ENCODE measurements at regions not wholly inside any gene's neighbourhood (a gene's known extent, or its start where the extent isn't known, plus 50 kb on each side); places are given as distances from the start of the nearest gene placed in this dataset.
"Not testable (repeated sequence)": the region's sequence is repeated elsewhere in the genome, so short reads cannot be mapped to it uniquely, and the experiment has no call there.

DNA sequence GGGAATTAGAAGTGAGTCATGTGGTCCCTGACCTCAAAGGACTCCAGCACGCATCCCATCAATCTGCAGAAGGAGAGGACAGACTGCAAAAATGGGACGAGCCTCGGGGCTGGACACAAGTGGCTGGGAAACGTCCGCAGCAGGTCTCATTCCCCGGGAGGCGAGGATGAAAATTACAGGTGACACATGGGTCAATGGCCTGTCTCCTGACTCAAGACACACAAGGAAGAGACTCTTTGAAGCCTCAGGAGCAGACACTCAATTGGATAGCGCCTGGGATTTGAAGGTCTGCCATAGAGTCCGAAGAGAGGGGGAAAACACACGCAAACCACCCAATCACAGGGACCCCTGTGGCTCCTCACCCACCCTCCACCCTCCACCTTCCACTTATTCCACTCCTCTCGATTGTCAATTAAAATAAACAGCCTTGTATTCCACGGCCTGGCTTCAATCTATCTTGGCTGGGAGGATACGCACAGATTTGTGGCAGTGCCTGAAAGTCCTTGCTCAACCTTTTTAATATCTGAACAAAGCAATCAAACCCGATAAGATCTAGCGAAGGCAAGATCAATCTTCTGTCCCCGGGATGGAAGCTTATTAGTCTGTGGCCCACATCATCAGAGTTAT lies 101.8 kb upstream of the CADM1 start:
- DNase-seq = peak; percentile 50
- ChIA-PET CTCF (interaction anchor here (1.1 to 1.7 kb wide), 4 partner anchors 9 to 103 kb away, joined by 3 to 7 read pairs (median 4); no protein-coding TSS in a partner anchor), POLR2A (interaction anchor here (0.7 kb wide), 1 partner anchor 900 kb away, joined by 3 read pairs; no protein-coding TSS in a partner anchor)
- Histone ChIP-seq H4K20me1 (ENCODE audit: insufficient read depth) (no peaks in the 10 kb centered on the region), H3K36me3 (replicated peaks in 1 of 2; ENCODE audit: control insufficient read depth in 1 of 2, insufficient read depth in 2 of 2, low read length in 1 of 2) (no peaks in the 10 kb centered on the region), H3K9me2 (no peaks in the 10 kb centered on the region), H3K4me1 (ENCODE audit: control insufficient read depth in 1 of 2, insufficient read depth in 2 of 2, low read depth in 1 of 2, low read length in 1 of 2) (peaks cover 0 to 27% of the 10 kb centered on the region in 2 experiments; a peak in 1 of 4 replicates), H3K4me2 (no peak overlapping the region), H3K9ac (no peak overlapping the region), H3K9me3 (no peaks in the 10 kb centered on the region), H3K4me3 (ENCODE audit: low read depth in 2 of 2, low read length in 1 of 2) (no peak overlapping the region), H3F3A (replicated peaks; ENCODE audit: insufficient read depth) (peaks cover 3% of the 10 kb centered on the region), H2AFZ (ENCODE audit: low read depth) (no peak overlapping the region), H3K27me3 (ENCODE audit: insufficient read depth) (no peaks in the 10 kb centered on the region), H3K27ac (ENCODE audit: low read depth in 2 of 2, low read length in 1 of 2) (peak overlapping the region in 1 of 2 experiments; percentile 26; a peak in 1 of 4 replicates), H3K79me2 (ENCODE audit: insufficient read depth) (no peaks in the 10 kb centered on the region)
- TF ChIP-seq EP300 (IDR thresholded peaks at IDR 0.05; ENCODE audit: borderline replicate concordance in 1 of 2, low read depth in 1 of 2, low read length in 1 of 2) = peak in 1 of 2 experiments; percentile 69; a peak in 1 of 4 replicates
- peak; percentile 8 for TF ChIP-seq CHD2 (IDR thresholded peaks at IDR 0.05; ENCODE audit: low read length, partially characterized antibody)
- TF ChIP-seq TEAD4 (IDR thresholded peaks at IDR 0.05; ENCODE audit: borderline replicate concordance, insufficient read depth) = no peak
- peak; percentile 75 for TF ChIP-seq GATA2 (CRISPR knock-in tag; IDR thresholded peaks at IDR 0.05)
- WGBS (ENCODE audit: low lambda C conversion rate) = 50% methylated on average over 16 of the region's 16 CpGs

DNA sequence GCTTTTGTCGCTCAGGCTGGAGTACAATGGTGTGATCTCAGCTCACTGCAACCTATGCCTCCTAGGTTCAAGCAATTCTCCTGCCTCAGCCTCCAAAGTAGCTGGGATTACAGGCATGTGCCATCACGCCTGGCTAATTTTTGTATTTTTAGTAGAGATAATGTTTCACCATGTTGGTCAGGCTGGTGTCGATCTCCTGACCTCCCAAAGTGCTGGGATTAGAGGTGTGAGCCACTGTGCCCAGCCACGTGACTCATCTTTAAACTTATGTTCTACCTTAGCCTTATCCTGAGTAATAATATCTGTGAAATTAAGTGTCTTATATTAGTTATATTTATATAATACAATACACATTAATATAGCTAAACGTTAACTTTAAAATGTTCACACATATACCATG lies 101.2 kb upstream of the CADM1 start:
- H3K27me3 ChIP-seq (ENCODE audit: insufficient read depth); H4K20me1 ChIP-seq (ENCODE audit: insufficient read depth); DNase-seq; H3F3A ChIP-seq (replicated peaks; ENCODE audit: insufficient read depth); H3K36me3 ChIP-seq (replicated peaks in 1 of 2; ENCODE audit: control insufficient read depth in 1 of 2, insufficient read depth in 2 of 2, low read length in 1 of 2); H3K9ac ChIP-seq; H3K9me3 ChIP-seq; H3K79me2 ChIP-seq (ENCODE audit: insufficient read depth); H3K4me3 ChIP-seq (ENCODE audit: low read depth in 2 of 2, low read length in 1 of 2); H3K9me2 ChIP-seq; H3K4me2 ChIP-seq; H2AFZ ChIP-seq (ENCODE audit: low read depth); H3K27ac ChIP-seq (ENCODE audit: low read depth in 2 of 2, low read length in 1 of 2); POLR2A ChIA-PET: not testable (repeated sequence)
- peaks cover 0 to 27% of the 10 kb centered on the region in 2 experiments; a peak in 1 of 4 replicates for H3K4me1 ChIP-seq (ENCODE audit: control insufficient read depth in 1 of 2, insufficient read depth in 2 of 2, low read depth in 1 of 2, low read length in 1 of 2)
- CTCF ChIA-PET = interaction anchor here (1.5 kb wide), 1 partner anchor 11 kb away, joined by 3 read pairs; no protein-coding TSS in a partner anchor
- 69% methylated on average over 5 of the region's 5 CpGs for WGBS (ENCODE audit: low lambda C conversion rate)

DNA sequence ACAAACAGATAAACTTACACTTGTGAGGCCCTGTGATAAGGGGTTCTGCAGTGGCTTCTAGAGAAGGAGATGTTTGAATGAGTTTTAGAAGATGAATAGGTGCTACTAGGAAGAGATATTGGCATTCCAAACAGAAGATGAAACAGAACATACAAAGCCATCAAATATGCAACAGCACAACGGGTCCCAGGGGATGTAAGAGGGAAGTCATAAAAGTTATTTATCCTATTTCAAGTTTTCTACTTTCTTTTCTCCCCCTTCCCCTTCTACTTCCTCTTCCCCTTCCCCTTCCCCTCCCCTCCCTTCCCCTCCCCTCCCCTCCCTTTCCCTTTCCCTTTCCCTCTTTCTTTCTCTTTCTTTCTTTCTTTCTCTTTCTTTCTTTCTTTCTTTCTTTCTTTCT lies 94.9 kb upstream of the CADM1 start:
- H3K27ac ChIP-seq (ENCODE audit: low read depth in 2 of 2, low read length in 1 of 2) = no peak overlapping the region
- H3K4me3 ChIP-seq (ENCODE audit: low read depth in 2 of 2, low read length in 1 of 2) = no peak overlapping the region
- TF ChIP-seq, protein P1, sequence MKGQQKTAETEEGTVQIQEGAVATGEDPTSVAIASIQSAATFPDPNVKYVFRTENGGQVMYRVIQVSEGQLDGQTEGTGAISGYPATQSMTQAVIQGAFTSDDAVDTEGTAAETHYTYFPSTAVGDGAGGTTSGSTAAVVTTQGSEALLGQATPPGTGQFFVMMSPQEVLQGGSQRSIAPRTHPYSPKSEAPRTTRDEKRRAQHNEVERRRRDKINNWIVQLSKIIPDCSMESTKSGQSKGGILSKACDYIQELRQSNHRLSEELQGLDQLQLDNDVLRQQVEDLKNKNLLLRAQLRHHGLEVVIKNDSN (IDR thresholded peaks at IDR 0.05; ENCODE audit: borderline replicate concordance, low read depth) = no peak
- TF ChIP-seq EZH2phosphoT487 (IDR thresholded peaks at IDR 0.05; ENCODE audit: borderline replicate concordance, low read depth) = no peak
- TF ChIP-seq FOXJ3 (CRISPR knock-in tag; IDR thresholded peaks at IDR 0.05) = no peak
- no peak for TF ChIP-seq SIN3A (IDR thresholded peaks at IDR 0.05; ENCODE audit: borderline replicate concordance, low read depth, low read length)
- H3K79me2 ChIP-seq (ENCODE audit: insufficient read depth) = no peaks in the 10 kb centered on the region
- H3K9me3 ChIP-seq = no peaks in the 10 kb centered on the region
- H3F3A ChIP-seq (replicated peaks; ENCODE audit: insufficient read depth) = no peaks in the 10 kb centered on the region
- no peaks in the 10 kb centered on the region for H3K9me2 ChIP-seq
- ChIA-PET CTCF (no interaction called here), POLR2A (interaction anchor here (0.6 kb wide), 1 partner anchor 374 kb away, joined by 3 read pairs; no protein-coding TSS in a partner anchor)
- no peak overlapping the region for H3K9ac ChIP-seq
- H3K27me3 ChIP-seq (ENCODE audit: insufficient read depth) = no peaks in the 10 kb centered on the region
- WGBS (ENCODE audit: low lambda C conversion rate) = 42% methylated on average over 1 of the region's 1 CpG
- H3K4me1 ChIP-seq (ENCODE audit: control insufficient read depth in 1 of 2, insufficient read depth in 2 of 2, low read depth in 1 of 2, low read length in 1 of 2) = peaks cover 0 to 2% of the 10 kb centered on the region in 2 experiments; a peak in 1 of 4 replicates
- DNase-seq = no peak
- H2AFZ ChIP-seq (ENCODE audit: low read depth) = no peak overlapping the region
- H3K36me3 ChIP-seq (replicated peaks in 1 of 2; ENCODE audit: control insufficient read depth in 1 of 2, insufficient read depth in 2 of 2, low read length in 1 of 2) = no peaks in the 10 kb centered on the region
- no peaks in the 10 kb centered on the region for H4K20me1 ChIP-seq (ENCODE audit: insufficient read depth)
- no peak overlapping the region for H3K4me2 ChIP-seq

All from SK-N-SH (cell line).